Fibroblast of skin of back (primary cell): ENCODE measurements at regions not wholly inside any gene's neighbourhood (a gene's known extent, or its start where the extent isn't known, plus 50 kb on each side); places are given as distances from the start of the nearest gene placed in this dataset.
"Not testable (repeated sequence)": the region's sequence is repeated elsewhere in the genome, so short reads cannot be mapped to it uniquely, and the experiment has no call there.

Experiments
- DNase-seq: peaks from one replicate; pipeline ENCODE4 v3.0.0-alpha.2; 2013

DNA sequence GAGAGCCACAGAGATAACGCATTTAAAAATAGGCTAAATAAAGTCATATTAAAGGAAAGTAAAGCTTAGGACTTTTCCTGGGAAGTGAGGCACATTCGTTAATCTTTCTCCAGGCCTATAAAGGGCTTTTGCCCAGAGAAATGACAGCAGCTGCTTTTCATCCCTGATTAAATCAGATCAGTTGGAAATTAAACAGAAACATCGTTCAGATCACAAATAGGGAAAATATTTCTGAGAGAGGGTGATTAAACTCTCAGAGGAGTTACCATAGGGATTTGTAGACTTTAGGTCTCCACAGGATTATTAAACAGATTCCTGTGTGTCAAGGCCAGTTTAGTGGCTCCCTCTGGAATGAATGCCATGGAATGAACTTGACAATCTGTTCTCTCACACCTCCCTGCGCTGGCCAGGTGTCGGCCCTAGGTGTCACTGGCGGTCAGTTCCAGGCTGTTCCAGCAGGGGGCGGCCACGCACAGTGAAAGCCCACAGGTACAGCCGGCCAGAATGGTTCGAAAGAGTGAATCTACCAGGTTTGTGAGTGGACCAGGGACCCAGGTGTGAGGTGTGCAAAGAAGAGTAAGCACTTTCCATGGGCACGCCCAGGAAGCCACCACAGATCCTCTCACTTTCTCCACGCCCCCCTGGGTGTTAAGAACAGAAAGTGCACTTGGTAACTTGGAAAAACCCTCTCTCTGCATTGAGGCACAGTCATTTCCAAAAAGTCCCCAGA lies 253.0 kb upstream of the RASGRP1 start:
- peak; percentile 72 for DNase-seq

DNA sequence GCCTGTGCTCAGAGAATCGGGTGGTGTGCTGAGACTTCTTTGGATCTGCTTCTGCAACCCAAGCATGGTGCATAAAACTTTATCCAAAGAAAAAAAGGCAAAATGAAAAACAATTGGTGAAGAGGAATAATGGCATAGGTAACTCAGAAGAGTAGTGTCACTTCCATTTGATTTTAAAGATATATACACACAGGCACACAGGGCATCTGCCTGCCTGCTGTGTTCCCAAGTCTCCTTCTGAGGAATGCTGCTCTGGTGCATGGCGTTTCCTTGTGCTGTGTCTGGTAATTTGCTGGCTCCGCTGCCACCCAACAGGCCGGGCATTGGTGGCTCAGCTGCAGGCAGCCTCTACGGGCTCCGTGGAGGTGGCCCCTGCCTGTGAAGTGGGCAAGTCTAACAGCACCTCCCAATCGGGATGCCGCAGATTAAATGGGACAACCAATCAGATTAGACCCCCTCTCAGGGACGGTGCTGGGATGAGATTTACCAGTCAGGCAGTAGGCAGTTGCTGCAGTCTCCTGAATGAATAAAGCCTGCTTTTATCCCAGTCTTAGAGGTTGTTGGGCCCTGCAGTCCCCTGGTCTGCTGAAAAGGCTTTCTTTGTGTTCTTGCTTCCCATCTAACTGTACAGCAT lies 253.7 kb upstream of the RASGRP1 start:
- peak; percentile 18 for DNase-seq

DNA sequence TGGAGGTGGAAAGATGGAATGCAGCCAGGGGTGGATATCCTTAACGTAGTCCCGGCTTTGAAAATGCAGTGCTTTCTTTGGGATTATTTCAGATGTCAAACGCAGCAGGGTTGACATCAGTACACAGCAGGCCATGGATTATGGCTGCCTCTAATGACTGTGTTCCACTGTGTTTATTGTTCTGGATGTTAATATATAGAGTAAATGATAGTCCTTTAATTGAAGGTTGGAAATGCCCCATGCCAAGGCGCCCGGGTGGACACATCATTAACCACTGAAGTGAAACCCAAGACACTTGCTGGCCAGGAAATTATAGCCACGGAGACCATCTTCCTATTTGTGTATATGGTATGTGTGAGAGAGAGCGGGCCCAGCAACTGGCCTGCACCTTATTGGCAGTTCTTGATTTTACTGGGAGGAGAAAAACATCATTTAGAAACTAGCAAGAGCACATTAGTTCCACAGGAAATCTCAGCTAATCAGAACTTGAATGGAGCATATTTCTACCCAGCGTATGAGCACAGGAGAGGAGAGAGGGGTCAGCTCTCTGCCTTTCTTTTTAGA lies 254.9 kb upstream of the RASGRP1 start:
- no peak for DNase-seq

DNA sequence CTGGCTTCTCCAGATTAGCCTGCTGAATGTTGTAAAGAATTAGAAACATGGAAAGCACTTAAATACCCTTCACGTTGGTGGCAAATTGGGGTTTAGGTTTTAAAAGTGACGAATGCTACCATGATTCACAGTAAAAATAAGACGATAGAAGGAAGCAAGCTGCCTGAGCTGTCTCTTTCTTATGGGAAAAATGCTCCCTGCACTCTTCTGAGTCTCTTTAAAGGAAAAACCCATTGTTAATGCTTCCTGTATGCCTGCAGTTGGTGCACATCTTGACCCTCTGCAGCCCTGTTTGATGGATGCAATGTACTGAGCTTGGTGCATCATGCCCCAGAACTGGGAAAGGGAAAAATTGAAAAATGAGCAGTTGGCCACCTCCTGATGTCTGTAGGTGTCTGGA lies 258.6 kb upstream of the RASGRP1 start:
- peak; percentile 83 for DNase-seq

DNA sequence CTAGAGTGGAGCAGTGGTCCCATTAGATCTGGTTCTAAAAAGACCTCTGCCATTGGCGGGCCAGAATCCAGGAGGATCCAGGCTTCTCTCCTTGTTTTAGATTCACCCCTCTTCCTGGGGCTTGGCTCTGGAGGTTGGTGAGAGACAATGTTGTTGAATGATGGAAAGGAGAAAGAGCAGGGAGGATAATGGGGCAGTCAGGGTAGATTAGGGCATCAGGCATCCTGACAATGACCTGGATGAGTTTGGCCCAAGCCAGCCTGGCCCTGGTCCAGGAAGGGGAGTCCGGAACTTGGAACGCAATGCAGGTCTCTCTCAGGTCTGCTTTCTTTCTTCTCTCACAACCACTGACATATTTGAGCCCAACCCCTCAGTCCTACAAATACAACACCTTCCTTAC lies 260.1 kb upstream of the RASGRP1 start:
- DNase-seq = no peak

DNA sequence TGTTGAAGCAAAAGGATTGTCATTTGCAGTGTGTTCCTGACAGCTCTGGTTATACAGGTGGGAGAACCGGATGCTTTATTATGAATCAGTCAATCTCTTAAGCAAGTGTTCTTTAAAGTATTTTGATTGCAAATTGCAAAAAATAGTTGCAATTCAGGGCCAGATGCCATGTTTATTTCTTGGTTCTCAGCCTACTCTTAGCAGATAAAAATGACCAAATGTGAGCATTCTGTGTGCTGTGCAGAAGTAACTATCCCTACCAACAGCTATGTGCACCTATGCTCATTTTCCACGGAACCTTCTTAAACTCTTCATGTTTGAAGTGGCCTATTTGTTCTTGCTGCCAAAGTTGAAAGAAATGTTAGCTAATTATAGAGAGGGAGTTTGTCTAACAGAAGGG lies 262.3 kb upstream of the RASGRP1 start:
- DNase-seq = no peak

DNA sequence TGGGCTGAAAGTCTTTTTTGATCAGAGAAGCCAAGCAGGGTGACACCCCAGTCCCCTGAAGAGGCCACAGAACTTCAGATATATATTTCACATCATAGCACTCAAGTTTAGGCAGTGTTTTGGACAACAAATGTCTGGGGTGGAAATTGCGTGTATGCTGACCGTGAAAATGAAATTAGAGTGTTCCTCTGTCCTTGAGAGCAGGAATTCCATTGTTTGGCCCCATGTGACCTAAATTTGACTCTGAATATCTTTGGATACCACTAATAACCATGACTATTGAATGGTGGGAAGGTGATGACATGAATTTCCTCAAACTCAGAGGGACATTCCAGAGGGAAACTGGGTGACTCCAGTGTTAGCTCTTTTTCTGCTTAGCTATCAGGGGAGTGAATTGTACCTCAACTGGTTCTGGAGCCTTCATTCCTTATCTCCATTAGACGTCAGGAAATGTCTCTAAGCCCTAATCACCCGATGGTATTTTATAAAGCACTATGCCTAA lies 263.5 kb upstream of the RASGRP1 start:
- peak; percentile 87 for DNase-seq

DNA sequence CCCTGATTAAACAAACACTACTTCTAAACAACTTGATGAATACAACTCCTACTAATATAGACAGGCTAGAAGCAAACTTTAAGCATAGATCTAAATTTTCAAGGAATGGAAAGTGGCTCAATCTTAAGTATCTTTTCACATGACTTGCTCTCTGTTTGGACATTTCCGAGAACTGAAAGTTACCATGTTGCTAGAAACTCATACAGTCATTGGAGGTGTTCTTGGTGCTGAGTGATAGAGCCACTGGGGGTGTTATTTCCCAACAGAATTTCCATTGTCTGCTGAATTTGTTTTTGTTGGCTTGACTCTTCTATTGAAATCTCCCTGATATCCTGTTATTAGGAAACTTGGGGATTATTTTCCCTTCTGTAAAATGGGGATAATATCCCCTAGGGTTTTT lies 264.5 kb upstream of the RASGRP1 start:
- DNase-seq = no peak

DNA sequence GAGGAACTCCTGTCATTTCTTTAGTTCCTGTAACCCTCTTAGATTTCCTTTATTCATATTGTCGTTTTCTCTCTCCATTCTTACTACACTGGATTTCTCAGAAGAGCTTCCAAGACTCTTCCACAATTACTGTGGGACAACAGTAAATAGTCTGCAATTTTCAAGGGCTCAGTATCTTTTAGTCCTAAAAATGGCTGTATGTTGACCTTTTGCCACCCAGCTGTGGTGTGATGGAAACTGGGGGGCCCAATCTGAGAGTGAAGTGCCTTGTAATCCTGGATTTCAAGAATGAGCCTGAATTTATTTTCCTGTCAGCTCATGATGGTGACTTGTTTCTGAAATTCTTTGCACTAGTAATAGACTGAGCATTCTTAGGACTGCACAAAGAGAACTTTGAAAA lies 277.6 kb upstream of the RASGRP1 start:
- DNase-seq = peak; percentile 31

DNA sequence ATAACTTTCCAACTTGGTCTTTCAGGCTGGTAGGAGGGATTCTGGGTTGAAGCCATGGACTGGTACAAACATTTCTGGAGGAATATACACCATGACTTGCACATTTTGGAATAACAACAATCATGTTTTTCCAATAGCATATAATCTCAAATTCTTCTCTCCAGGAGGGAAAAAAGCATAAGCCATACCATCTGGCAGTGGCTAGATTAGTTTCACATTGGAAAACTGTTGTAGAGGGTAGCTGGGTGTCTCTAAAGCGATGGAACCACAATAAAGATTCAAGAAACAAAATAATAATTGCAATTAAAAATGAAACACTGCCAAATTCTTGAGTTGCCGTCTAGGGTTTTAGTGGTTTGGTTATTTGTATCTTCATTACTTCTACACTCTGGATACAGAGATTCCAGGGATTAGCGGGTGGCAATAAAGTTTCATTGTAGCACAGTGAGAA lies 278.5 kb upstream of the RASGRP1 start:
- DNase-seq = peak; percentile 88

DNA sequence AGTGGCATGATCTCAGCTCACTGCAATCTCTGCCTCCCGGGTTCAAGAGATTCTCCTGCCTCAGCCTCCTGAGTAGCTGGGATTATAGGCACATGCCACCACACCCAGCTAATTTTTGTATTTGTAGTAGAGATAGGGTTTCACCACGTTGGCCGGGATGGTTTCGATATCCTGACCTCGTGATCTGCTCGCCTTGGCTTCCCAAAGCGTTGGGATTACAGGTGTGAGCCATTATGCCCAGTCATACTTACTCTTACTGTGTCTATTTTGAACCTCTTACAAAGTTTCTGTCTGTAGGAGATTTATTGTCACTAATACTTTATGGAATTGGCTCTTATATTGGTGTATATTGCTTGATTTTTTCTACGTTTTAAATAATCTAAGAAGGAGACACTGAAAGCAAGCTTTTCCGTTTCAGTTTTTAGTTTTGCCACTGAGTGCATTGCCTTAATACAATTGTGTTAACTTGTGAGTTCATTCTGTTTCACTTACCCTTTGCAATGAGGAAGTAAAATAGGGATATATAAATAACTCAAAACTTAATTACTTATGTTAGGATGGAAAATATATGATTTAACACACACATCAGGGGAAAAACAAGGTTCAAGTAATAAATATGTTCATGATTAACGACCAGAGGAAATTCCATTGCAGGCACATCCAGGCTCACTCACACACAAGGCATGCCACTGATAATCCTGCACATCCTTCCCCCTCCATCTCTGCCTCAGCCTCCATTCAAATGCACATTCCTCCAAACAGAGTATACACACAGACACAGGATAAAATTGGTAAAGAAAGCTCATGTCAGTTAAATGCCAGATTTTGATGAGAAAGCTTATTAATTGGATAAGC lies 279.3 kb upstream of the RASGRP1 start:
- DNase-seq = peak; percentile 96

DNA sequence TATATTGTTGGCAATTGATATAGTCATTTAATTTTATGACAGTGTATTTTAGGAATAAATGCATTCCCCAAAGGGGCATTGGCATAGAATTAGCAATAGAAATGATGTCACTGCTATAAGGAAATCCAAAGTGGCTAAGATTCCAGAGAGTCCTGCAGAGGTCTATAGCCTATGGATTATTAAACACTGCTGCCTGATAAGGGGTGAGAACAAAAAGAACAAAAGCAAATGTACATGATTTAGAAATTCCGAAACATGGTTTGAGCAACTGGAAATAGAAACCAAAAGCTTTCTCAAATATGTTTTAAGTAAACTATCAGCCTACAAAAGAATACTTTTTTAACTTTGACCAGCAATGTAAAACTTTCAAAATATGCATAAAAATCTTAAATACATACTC lies 280.1 kb upstream of the RASGRP1 start:
- peak; percentile 76 for DNase-seq

DNA sequence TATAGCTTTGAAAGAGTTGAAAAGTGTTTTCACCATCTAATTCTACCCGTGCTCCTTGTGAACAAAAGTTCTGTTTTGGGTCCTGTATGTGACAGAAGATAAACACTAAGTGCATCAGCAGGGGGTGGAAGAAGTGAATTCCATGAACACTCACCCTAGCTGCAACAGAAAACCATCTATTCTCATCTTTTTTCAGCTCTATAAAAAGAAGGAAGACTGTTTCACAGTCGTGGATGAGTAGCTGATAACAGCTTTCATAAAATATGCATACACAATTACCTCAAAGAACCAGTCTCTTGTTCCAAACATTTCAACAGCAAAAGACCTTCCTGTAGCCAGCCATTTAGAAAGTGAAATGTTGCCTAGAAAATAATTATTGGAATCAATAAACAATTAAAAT lies 281.7 kb upstream of the RASGRP1 start:
- DNase-seq = peak; percentile 81

DNA sequence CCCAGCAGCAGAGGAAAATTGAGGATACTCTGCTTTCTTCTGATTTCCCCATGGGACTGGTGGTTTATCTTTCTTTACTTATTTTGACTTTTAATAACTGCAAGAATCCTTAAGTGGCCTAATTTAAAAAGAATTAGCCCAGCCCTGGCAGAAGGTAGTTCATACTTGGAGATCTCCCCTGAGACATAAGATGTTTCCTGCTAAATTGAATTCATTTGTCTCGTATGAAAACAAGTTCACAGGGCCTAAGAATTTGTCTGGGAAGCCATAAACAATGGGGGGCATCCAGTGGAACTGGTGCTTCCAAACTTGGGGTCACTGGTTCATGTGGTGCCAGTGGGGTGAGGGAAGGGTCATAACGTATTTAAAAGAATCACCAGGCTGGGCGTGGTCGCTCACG lies 283.1 kb upstream of the RASGRP1 start:
- peak; percentile 34 for DNase-seq

DNA sequence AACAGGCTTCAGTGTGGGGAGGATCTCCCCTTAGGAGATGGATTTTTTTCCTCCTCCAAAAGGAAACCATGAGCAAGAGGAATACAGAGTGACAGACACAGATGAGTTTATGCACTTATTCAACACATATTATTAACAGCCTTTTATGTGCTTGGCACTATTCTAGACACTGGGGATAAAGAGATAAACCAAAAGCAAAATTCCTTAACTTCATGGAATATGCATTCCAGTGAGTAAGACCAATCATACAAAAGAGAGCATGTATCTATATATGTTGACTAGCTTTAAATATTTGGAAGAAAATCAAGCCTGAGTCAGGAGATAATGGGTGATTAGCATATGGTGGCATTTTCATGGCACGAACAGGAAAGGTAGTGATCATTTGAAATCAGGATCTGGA lies 284.4 kb upstream of the RASGRP1 start:
- DNase-seq = peak; percentile 65

DNA sequence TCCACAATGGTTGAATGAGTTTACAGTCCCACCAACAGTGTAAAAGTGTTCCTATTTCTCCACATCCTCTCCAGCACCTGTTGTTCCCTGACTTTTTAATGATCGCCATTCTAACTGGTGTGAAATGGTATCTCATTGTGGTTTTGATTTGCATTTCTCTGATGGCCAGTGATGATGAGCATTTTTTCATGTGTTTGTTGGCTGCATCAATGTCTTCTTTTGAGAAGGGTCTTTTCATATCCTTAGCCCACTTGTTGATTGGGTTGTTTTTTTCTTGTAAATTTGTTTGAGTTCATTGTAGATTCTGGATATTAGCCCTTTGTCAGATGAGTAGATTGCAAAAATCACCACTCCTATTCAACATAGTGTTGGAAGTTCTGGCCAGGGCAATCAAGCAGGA lies 287.6 kb upstream of the RASGRP1 start:
- not testable (repeated sequence) for DNase-seq

DNA sequence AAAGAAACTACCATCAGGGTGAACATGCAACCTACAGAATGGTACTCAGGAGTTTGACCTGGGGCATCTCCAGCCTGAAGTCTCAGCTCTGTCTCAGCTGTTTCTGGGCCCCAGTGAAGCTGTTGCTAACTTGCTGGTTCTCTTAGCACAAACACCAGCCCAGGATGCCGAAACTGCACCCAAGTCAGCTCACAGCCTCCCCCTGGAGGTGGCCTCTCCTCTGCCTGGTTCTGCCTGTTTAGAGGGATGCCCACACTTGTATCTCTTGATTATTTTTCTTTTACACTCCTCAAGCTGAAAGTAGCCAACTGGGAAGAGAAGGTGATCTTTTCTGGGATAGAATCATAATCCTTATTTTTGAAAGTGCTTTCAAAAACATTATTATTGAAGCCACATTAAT lies 289.0 kb upstream of the RASGRP1 start:
- peak; percentile 50 for DNase-seq

DNA sequence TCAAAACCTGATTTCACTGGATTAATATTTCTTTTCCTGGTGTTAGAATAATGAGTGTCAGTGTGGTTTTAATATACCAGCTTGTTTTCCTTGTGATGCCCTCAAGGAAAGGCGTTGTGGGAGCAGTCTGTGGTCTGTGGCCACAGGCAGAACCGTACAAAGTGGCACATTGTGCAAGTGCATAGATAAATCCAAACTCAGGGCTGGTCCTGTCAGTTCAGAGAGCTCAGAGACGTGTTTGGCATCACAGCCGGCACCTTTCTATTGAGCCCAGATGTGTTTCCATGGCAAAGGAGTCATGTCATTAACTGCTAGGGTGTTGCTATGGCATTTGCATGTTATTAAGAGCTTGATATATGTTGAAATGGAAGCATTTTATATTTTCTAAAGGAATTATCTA lies 289.9 kb upstream of the RASGRP1 start:
- DNase-seq = no peak

DNA sequence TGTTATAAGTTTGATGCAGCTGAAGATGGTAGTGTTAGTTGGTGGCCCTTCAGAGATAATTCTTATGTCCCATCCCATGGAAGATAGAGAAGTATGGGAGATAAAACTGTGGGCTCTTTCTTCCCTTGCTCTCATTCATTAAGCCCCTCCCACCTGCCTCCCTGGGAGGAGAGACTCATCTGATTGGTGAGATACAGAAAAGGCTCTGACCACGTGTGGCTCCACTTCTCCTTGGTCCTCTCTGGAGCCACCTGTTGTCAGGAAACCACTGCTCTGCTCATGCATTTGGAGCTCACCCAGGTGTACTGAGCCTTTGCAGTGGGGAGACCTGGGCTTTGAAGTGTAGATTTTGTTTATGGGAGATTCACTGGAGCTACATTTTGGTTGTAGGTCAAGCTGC lies 293.2 kb upstream of the RASGRP1 start:
- no peak for DNase-seq

DNA sequence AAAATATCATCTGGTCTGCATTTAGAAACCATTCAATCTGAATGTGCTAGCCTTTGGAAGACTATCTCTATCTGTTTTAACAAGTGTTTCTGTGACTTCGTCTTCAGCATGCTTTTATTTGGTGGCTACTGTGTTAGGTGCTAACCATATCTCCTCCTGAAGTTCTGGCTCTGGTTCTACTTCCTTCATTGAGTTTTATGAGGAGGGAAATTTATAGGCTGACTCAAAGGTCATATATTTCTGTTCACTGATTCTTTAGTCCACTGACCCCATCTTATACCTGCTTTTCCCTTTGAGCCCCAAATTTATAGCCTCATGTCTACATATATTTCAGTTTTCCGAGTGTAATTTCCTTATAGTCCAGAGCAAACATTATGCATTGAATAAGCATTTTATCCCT lies 295.0 kb upstream of the RASGRP1 start:
- DNase-seq = no peak

DNA sequence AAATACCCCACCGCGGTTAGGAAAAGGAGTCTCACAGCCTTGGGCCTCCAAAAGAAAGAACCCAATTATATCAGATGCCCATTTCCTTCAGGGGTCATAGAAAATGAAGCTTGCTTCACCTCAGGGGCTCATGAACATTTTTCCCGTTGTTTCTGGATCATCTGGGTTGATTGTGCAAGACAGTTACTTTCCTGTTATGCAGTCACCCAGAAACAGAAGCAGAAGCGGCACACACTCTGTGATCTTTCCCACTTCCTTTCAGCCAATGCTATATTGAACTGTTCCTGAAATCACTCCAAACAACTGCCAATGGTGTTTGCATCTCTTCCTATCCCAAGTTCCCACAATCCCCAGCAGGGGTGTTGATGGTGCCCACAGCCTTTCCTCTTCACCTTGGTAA lies 295.6 kb upstream of the RASGRP1 start:
- no peak for DNase-seq

DNA sequence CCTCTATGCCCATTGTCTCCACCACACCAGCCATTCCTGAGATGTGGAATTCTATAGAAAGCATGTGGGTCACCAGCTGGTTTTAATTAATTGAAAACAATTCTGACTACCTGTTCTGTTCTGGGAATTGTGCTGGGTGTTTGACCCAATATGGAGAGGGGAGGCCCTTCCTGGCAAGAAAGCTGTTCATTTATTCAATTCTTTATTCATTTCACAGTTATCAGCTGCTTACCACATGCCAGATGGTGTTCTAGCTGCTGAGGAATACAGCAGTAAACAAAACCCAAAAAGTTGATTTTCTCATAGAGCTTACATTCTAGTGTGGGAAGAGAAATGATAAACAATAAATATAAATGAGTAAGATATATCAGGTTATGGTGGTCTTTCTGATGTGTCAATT lies 296.1 kb upstream of the RASGRP1 start:
- DNase-seq = no peak

DNA sequence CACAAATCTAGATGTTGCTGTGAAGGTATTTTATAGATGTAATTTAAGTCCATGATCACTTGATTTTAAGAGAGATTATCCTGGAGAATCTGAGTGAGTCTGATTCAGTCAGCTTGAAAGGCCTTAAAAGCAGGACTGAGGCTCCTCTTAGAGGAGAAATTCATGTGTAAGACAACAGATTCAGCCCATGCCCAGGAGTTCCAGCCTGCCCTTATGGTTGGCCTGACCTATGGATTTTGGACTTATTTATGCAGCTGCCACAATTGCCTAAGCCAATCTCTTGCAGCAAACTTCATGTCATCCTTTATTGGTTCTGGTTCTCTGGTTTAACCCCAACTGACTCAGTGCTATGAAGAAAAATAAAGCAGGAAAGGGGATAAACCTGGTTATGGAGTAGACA lies 296.5 kb upstream of the RASGRP1 start:
- no peak for DNase-seq
